K562 (cell line): ENCODE measurements at regions not wholly inside any gene's neighbourhood (a gene's known extent, or its start where the extent isn't known, plus 50 kb on each side); places are given as distances from the start of the nearest gene placed in this dataset.

Experiments used
- ATAC-seq: fragments of 200-7000 bp; cut with Tn5 transposase; 3 replicates; pipeline ENCODE4 v1.9.1; 2020; ENCODE audit warnings: moderate library complexity
- BruUV-seq: library from RNA; stranded (reverse); fragments of 400-500 nt; replicated peaks from 2 replicates; lab custom pipeline; 2021; lab: Mats Ljungman, UMichigan
- CTCF ChIA-PET: fragments of 300-600 bp; formaldehyde crosslinking; extraction: SDS; loops from one replicate; lab custom pipeline; 2021; ENCODE audit warnings: low intra/inter-chr PET ratio; lab: Yijun Ruan, JAX
- POLR2A ChIA-PET: fragments of 300-600, 350-650 bp; sonication (Branson Sonifier 250); formaldehyde crosslinking; extraction: SDS; loops from one replicate; lab custom pipeline; 2021; ENCODE audit warnings: antibody characterized with exemption, inconsistent platforms; lab: Yijun Ruan, JAX
- DNase-seq, 4 experiments: peaks; one replicate each; pipeline versions ENCODE4 v3.0.0 to v3.0.0-alpha.2; 2011 to 2018; ENCODE audit warnings: low spot score in 3 of 4, mixed read lengths in 3 of 4; ENCODE audit errors: extremely low read depth in 1 of 4
- FAIRE-seq: peaks from 2 replicates; lab custom pipeline; 2011; peaks lifted over from hg19 to GRCh38; lab: Jason Lieb, UNC
- H2AFZ ChIP-seq: 2 replicates; pipeline ENCODE4 v1.6.0; 2011; ENCODE audit warnings: low read depth, low read length, control low read depth, inconsistent platforms
- H3K27ac ChIP-seq: fragments of 200-600 bp; 3 replicates; pipeline ENCODE4 v1.8.0; 2011; ENCODE audit warnings: low read depth, mild to moderate bottlenecking, control low read depth, inconsistent platforms, low read length, moderate library complexity, mixed read lengths; ENCODE audit errors: extremely low read depth
- H3K27me3 ChIP-seq, 2 experiments: fragments of 300-600 bp in 1 of 2; 2 replicates in 1 of 2; 3 replicates in 1 of 2; pipeline versions ENCODE4 v1.6.0 to v1.8.0; 2011; ENCODE audit warnings: inconsistent platforms in 2 of 2, low read length in 2 of 2, mild to moderate bottlenecking in 1 of 2, mixed read lengths in 1 of 2, moderate library complexity in 1 of 2; ENCODE audit not compliant: control insufficient read depth in 2 of 2, insufficient read depth in 2 of 2
- H3K36me3 ChIP-seq: fragments of 300-600 bp; 3 replicates; pipeline ENCODE4 v1.8.0; 2011; ENCODE audit warnings: mild to moderate bottlenecking, low read length, inconsistent platforms; ENCODE audit not compliant: control insufficient read depth, insufficient read depth
- H3K4me1 ChIP-seq, 2 experiments: fragments of 200-600 bp in 1 of 2; replicated peaks in 1 of 2; 2 replicates in 1 of 2; 3 replicates in 1 of 2; pipeline versions ENCODE4 v1.5.1 to v1.8.0; 2011; ENCODE audit warnings: inconsistent platforms in 2 of 2, low read length in 2 of 2, mild to moderate bottlenecking in 1 of 2, mixed read lengths in 1 of 2, moderate library complexity in 1 of 2; ENCODE audit not compliant: control insufficient read depth in 2 of 2, insufficient read depth in 2 of 2
- H3K4me2 ChIP-seq: 2 replicates; pipeline ENCODE4 v1.6.1; 2011; ENCODE audit warnings: low read length, control low read depth, inconsistent platforms, mixed read lengths; ENCODE audit not compliant: insufficient read depth
- H3K4me3 ChIP-seq: fragments of 200-600 bp; sonication (generic), shearing (Covaris generic); 2 replicates; pipeline ENCODE4 v1.5.1; 2016; ENCODE audit warnings: control low read depth, inconsistent platforms
- H3K79me2 ChIP-seq: fragments of 200-600 bp; 3 replicates; pipeline ENCODE4 v1.8.0; 2011; ENCODE audit warnings: low read length, inconsistent platforms; ENCODE audit not compliant: control insufficient read depth, insufficient read depth
- H3K9ac ChIP-seq, 2 experiments: 2 replicates each; pipeline versions ENCODE4 v1.6.0 to v1.6.1; 2011; ENCODE audit warnings: low read depth in 2 of 2, low read length in 2 of 2, control low read depth in 1 of 2, inconsistent platforms in 1 of 2, mild to moderate bottlenecking in 1 of 2, mixed read lengths in 1 of 2; ENCODE audit not compliant: insufficient read depth in 1 of 2
- H3K9me1 ChIP-seq: one replicate; pipeline ENCODE4 v1.6.0; 2011; ENCODE audit warnings: inconsistent platforms, mild to moderate bottlenecking, low read length, moderate library complexity; ENCODE audit not compliant: control insufficient read depth, insufficient read depth
- H3K9me3 ChIP-seq: replicated peaks from 2 replicates; pipeline ENCODE4 v1.5.1; 2011; ENCODE audit warnings: low read depth, low read length, inconsistent platforms; ENCODE audit not compliant: control insufficient read depth, insufficient read depth
- H4K20me1 ChIP-seq: replicated peaks from 2 replicates; pipeline ENCODE4 v1.6.1; 2011; ENCODE audit warnings: low read length, inconsistent platforms, mixed read lengths; ENCODE audit not compliant: control insufficient read depth, insufficient read depth
- CBFA2T3 ChIP-seq: fragments of 450-650 bp; IDR thresholded peaks from 2 replicates; pipeline ENCODE4 v1.6.1; 2017
- EP400 ChIP-seq: fragments of 450-650 bp; IDR thresholded peaks from 2 replicates; pipeline ENCODE4 v1.6.1; 2017; ENCODE audit warnings: antibody characterized with exemption, mild to moderate bottlenecking, moderate library complexity
- ILK ChIP-seq: fragments of 450-650 bp; IDR thresholded peaks from 2 replicates; pipeline ENCODE4 v1.6.1; 2016; ENCODE audit warnings: missing genetic modification characterization, low read depth, mild to moderate bottlenecking, missing compliant biosample characterization, moderate library complexity, borderline replicate concordance
- MYC ChIP-seq, 2 experiments: fragments of 250-450 bp in 1 of 2; sonication (Bioruptor Pico) in 1 of 2; IDR thresholded peaks; 2 replicates each; pipeline versions ENCODE4 v1.5.1 to v1.6.1; 2012 to 2021; ENCODE audit warnings: low read depth in 2 of 2, borderline replicate concordance in 1 of 2, improper control_type of control experiment in 1 of 2, low read length in 1 of 2, mild to moderate bottlenecking in 1 of 2, moderate library complexity in 1 of 2
- SIN3B ChIP-seq: fragments of 450-650 bp; IDR thresholded peaks from 2 replicates; pipeline ENCODE4 v1.6.1; 2017; ENCODE audit warnings: low read depth, mild to moderate bottlenecking, moderate library complexity
- ZNF232 ChIP-seq: sonication (generic); formaldehyde crosslinking; IDR thresholded peaks from 2 replicates; pipeline ENCODE4 v1.8.0; 2022; ENCODE audit warnings: mild to moderate bottlenecking, missing genetic modification reagents
- ZNF436 ChIP-seq: fragments of 250-450, 450-650 bp; sonication (Bioruptor Pico); formaldehyde crosslinking; IDR thresholded peaks from 2 replicates; pipeline ENCODE4 v1.7.0; 2020; ENCODE audit warnings: mild to moderate bottlenecking
- WGBS: fragments of 100-300 bp; shearing (Covaris generic); methylation state at CpG from one replicate; pipeline ENCODE4 v1.1.6; 2016; ENCODE audit warnings: low coverage, mixed read lengths; ENCODE audit not compliant: insufficient coverage; ENCODE audit errors: missing lambda C conversion rate; 5-methylcytosine and 5-hydroxymethylcytosine counted together
- in situ Hi-C: fragments of 300-500 bp; cut with MboI; formaldehyde crosslinking; loops from 4 replicates; pipeline ENCODE4 v1.15.0; 2018; ENCODE audit warnings: inconsistent platforms, mixed read lengths
- intact Hi-C: fragments of 100-400 bp; cut with micrococcal nuclease; formaldehyde crosslinking; loops from 2 replicates; pipeline ENCODE4 v1.14.2; 2022
- TF ChIP-seq, protein P1 (sequence below), 2 experiments: IDR thresholded peaks; 2 replicates each; pipeline ENCODE4 v1.6.1; 2012; ENCODE audit warnings: improper control_type of control experiment in 2 of 2, low read depth in 2 of 2, low read length in 2 of 2, borderline replicate concordance in 1 of 2
- TF ChIP-seq, protein P2 (sequence below), 2 experiments: fragments of 450-650 bp in 1 of 2; sonication (generic) in 1 of 2; formaldehyde crosslinking in 1 of 2; IDR thresholded peaks in 1 of 2; conservative IDR thresholded peaks in 1 of 2; 2 replicates each; pipeline versions ENCODE4 v1.6.1 to v1.8.1; 2016 to 2023; ENCODE audit warnings: mild to moderate bottlenecking in 2 of 2, moderate library complexity in 2 of 2, inconsistent platforms in 1 of 2, missing genetic modification reagents in 1 of 2
- TF ChIP-seq, protein P3 (sequence below), 2 experiments: IDR thresholded peaks; 2 replicates each; pipeline ENCODE4 v1.6.1; 2011; ENCODE audit warnings: borderline replicate concordance in 1 of 2, control low read depth in 1 of 2, low read depth in 1 of 2, low read length in 1 of 2, mild to moderate bottlenecking in 1 of 2, mixed read lengths in 1 of 2, moderate library complexity in 1 of 2; ENCODE audit not compliant: insufficient read depth in 1 of 2, insufficient read length in 1 of 2, poor library complexity in 1 of 2, severe bottlenecking in 1 of 2; ENCODE audit errors: extremely low read depth in 1 of 2
- TF ChIP-seq, protein P4 (sequence below): sonication (generic); formaldehyde crosslinking; IDR thresholded peaks from 2 replicates; pipeline ENCODE4 v1.8.1; 2023; ENCODE audit warnings: mild to moderate bottlenecking, missing genetic modification reagents

DNA sequence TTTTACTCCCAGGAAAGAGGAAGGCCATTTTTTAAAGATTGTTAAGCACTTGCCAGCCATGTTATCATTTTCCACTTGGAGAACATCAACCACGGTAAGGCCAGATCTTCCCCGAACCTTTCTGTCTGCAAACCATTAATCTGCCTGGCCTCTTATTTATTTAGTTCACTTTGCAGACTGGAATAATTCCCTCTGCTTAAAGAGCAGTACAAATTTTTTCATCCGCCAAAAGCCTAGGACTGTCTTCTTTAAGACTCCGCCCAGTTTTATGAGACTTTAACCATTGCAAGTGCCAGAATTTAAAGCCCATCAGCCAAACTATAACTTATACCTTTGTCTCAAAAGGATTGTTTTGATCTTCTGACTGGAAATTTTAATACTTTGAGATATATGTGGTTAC is 426.3 kb downstream of the KCTD12 start:
- DNase-seq, result no peak
- in situ Hi-C loops, result no loop called here
- POLR2A ChIA-PET, result no interaction called here

More for the DNA sequence above, 426.3 kb downstream of the KCTD12 start:
- Histone ChIP-seq H3K4me2 (no peak overlapping the region), H3K27me3 (no peaks in the 10 kb centered on the region), H3K79me2 (no peaks in the 10 kb centered on the region), H3K9me3 (no peaks in the 10 kb centered on the region), H3K4me3 (no peak overlapping the region), H3K9ac (no peak overlapping the region), H4K20me1 (no peaks in the 10 kb centered on the region), H2AFZ (no peak overlapping the region), H3K27ac (no peak overlapping the region), H3K4me1 (no peaks in the 10 kb centered on the region), H3K9me1 (no peaks in the 10 kb centered on the region), H3K36me3 (no peaks in the 10 kb centered on the region)
- WGBS, result 3% methylated on average over 3 of the region's 4 CpGs
- CTCF ChIA-PET, result no interaction called here
- TF ChIP-seq EP400, result no peak
- no peak for TF ChIP-seq ILK (tag)
- TF ChIP-seq, protein P1, sequence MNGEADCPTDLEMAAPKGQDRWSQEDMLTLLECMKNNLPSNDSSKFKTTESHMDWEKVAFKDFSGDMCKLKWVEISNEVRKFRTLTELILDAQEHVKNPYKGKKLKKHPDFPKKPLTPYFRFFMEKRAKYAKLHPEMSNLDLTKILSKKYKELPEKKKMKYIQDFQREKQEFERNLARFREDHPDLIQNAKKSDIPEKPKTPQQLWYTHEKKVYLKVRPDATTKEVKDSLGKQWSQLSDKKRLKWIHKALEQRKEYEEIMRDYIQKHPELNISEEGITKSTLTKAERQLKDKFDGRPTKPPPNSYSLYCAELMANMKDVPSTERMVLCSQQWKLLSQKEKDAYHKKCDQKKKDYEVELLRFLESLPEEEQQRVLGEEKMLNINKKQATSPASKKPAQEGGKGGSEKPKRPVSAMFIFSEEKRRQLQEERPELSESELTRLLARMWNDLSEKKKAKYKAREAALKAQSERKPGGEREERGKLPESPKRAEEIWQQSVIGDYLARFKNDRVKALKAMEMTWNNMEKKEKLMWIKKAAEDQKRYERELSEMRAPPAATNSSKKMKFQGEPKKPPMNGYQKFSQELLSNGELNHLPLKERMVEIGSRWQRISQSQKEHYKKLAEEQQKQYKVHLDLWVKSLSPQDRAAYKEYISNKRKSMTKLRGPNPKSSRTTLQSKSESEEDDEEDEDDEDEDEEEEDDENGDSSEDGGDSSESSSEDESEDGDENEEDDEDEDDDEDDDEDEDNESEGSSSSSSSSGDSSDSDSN (IDR thresholded peaks at IDR 0.05; ENCODE audit: borderline replicate concordance in 1 of 2, low read depth in 2 of 2, low read length in 2 of 2), result no peak
- TF ChIP-seq ZNF436 (CRISPR knock-in tag), result no peak
- TF ChIP-seq SIN3B, result no peak
- TF ChIP-seq, protein P2, sequence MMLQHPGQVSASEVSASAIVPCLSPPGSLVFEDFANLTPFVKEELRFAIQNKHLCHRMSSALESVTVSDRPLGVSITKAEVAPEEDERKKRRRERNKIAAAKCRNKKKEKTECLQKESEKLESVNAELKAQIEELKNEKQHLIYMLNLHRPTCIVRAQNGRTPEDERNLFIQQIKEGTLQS (IDR thresholded peaks at IDR 0.05), result no peak
- TF ChIP-seq, protein P2 (CRISPR knock-in tag; conservative IDR thresholded peaks at IDR 0.05), result no peak
- no peak for TF ChIP-seq MYC (IDR thresholded peaks at IDR 0.05; ENCODE audit: low read depth, low read length)
- TF ChIP-seq MYC (CRISPR knock-in tag; IDR thresholded peaks at IDR 0.05; ENCODE audit: borderline replicate concordance, low read depth), result no peak
- TF ChIP-seq, protein P3, sequence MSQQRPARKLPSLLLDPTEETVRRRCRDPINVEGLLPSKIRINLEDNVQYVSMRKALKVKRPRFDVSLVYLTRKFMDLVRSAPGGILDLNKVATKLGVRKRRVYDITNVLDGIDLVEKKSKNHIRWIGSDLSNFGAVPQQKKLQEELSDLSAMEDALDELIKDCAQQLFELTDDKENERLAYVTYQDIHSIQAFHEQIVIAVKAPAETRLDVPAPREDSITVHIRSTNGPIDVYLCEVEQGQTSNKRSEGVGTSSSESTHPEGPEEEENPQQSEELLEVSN (IDR thresholded peaks at IDR 0.05; ENCODE audit: borderline replicate concordance in 1 of 2, extremely low read depth in 1 of 2, insufficient read depth in 1 of 2, insufficient read length in 1 of 2, low read depth in 1 of 2, low read length in 1 of 2, poor library complexity in 1 of 2, severe bottlenecking in 1 of 2), result no peak
- TF ChIP-seq, protein P4, sequence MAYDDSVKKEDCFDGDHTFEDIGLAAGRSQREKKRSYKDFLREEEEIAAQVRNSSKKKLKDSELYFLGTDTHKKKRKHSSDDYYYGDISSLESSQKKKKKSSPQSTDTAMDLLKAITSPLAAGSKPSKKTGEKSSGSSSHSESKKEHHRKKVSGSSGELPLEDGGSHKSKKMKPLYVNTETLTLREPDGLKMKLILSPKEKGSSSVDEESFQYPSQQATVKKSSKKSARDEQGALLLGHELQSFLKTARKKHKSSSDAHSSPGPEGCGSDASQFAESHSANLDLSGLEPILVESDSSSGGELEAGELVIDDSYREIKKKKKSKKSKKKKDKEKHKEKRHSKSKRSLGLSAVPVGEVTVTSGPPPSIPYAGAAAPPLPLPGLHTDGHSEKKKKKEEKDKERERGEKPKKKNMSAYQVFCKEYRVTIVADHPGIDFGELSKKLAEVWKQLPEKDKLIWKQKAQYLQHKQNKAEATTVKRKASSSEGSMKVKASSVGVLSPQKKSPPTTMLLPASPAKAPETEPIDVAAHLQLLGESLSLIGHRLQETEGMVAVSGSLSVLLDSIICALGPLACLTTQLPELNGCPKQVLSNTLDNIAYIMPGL, result no peak
- no peak for TF ChIP-seq ZNF232 (CRISPR knock-in tag)
- TF ChIP-seq CBFA2T3, result no peak
- BruUV-seq, result no TSS peak
- FAIRE-seq (no peak), ATAC-seq (no peak)
- intact Hi-C loops, result no loop called here
